SU-DHL-6 (cell line): ENCODE measurements at regions not wholly inside any gene's neighbourhood (a gene's known extent, or its start where the extent isn't known, plus 50 kb on each side); places are given as distances from the start of the nearest gene placed in this dataset.
A peak's percentile ranks its signal among the peaks of the same experiment; 100 is the strongest.

Experiments used
- EZH2phosphoT487 ChIP-seq: fragments of 200-600 bp; sonication (generic), shearing (Covaris generic); conservative IDR thresholded peaks from 2 replicates; pipeline ENCODE4 v1.6.1; 2018; ENCODE audit warnings: mild to moderate bottlenecking, antibody characterized with exemption, low read length, moderate library complexity, mixed read lengths
- TF ChIP-seq, protein P1 (sequence below): fragments of 200-600 bp; sonication (generic); IDR thresholded peaks from one replicate; pipeline ENCODE4 v1.5.1; 2017; ENCODE audit warnings: antibody characterized with exemption, mild to moderate bottlenecking, low read length, moderate library complexity; ENCODE audit not compliant: insufficient read depth, poor library complexity, severe bottlenecking

DNA sequence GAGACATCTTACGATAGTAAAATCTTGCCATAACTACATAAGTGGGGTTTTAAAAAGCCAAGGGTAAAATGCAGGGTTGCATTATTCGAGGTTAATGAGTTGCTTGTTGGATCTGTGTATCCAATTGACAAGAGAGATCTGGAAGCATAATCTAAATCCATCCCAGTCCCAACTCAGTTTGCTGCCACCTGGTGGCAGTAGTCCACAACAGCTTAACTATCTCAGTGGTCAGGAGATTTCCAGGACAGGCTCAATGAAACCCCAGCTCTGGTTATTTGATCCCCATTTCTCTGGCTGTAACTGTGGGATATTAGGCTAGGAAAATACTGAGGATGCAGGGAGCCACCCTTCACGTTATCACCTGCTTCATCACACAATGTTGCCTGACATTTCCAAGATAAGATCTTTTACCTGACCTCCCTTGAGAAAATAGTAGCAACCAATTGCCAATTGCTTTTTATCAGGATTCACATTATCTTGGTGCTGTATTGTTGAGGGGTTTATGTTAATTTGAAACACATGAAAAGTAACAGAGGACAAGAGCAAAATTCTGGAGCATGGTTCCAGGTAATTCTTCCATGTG lies 88.2 kb upstream of the TNIP3 start:
- TF ChIP-seq, protein P1, sequence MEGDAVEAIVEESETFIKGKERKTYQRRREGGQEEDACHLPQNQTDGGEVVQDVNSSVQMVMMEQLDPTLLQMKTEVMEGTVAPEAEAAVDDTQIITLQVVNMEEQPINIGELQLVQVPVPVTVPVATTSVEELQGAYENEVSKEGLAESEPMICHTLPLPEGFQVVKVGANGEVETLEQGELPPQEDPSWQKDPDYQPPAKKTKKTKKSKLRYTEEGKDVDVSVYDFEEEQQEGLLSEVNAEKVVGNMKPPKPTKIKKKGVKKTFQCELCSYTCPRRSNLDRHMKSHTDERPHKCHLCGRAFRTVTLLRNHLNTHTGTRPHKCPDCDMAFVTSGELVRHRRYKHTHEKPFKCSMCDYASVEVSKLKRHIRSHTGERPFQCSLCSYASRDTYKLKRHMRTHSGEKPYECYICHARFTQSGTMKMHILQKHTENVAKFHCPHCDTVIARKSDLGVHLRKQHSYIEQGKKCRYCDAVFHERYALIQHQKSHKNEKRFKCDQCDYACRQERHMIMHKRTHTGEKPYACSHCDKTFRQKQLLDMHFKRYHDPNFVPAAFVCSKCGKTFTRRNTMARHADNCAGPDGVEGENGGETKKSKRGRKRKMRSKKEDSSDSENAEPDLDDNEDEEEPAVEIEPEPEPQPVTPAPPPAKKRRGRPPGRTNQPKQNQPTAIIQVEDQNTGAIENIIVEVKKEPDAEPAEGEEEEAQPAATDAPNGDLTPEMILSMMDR, result peak; percentile 54
- TF ChIP-seq EZH2phosphoT487, result no peak
